Kidney (tissue), 13 donors: ENCODE measurements at regions not wholly inside any gene's neighbourhood (a gene's known extent, or its start where the extent isn't known, plus 50 kb on each side); places are given as distances from the start of the nearest gene placed in this dataset.

Experiments used
- DNase-seq, 5 donors: peaks; one replicate each; pipeline ENCODE4 v3.0.0-alpha.2; 2013 to 2020
- FAIRE-seq: peaks from 2 replicates; lab custom pipeline; 2012; peaks lifted over from hg19 to GRCh38; lab: Jason Lieb, UNC
- H3K27ac ChIP-seq, 2 donors: one replicate each; pipeline ENCODE4 v1.7.0; 2013; ENCODE audit warnings: low read depth in 2 of 2, low read length in 2 of 2, inconsistent platforms in 1 of 2
- H3K27me3 ChIP-seq: one replicate; pipeline ENCODE4 v1.7.1; 2013; ENCODE audit warnings: low read length, inconsistent platforms; ENCODE audit not compliant: control insufficient read depth, insufficient read depth
- H3K36me3 ChIP-seq, 3 donors: one replicate each; pipeline versions ENCODE4 v1.7.0 to v1.7.1; 2013; ENCODE audit warnings: low read length in 3 of 3, control low read depth in 1 of 3, inconsistent platforms in 1 of 3; ENCODE audit not compliant: insufficient read depth in 3 of 3, control insufficient read depth in 2 of 3
- H3K4me1 ChIP-seq, 3 donors: one replicate each; pipeline versions ENCODE4 v1.7.0 to v1.7.1; 2013; ENCODE audit warnings: low read length in 3 of 3, inconsistent platforms in 1 of 3, low read depth in 1 of 3; ENCODE audit not compliant: control insufficient read depth in 2 of 3, insufficient read depth in 2 of 3
- H3K4me3 ChIP-seq, 3 donors: one replicate each; pipeline versions ENCODE4 v1.7.0 to v1.8.1; 2013; ENCODE audit warnings: low read length in 3 of 3, control low read depth in 1 of 3, inconsistent platforms in 1 of 3
- H3K9ac ChIP-seq, 3 donors: one replicate each; pipeline versions ENCODE4 v1.7.0 to v1.7.1; 2013; ENCODE audit warnings: low read length in 3 of 3, control low read depth in 1 of 3, inconsistent platforms in 1 of 3
- H3K9me3 ChIP-seq, 3 donors: one replicate each; pipeline versions ENCODE4 v1.7.0 to v1.7.1; 2013; ENCODE audit warnings: low read length in 3 of 3, control low read depth in 1 of 3, inconsistent platforms in 1 of 3; ENCODE audit not compliant: control insufficient read depth in 2 of 3, insufficient read depth in 1 of 3
- intact Hi-C: fragments of 100-400 bp; cut with DNase I; formaldehyde crosslinking; loops from one replicate; pipeline ENCODE4 v1.11.1; 2022
- TF ChIP-seq, protein P1 (sequence below): IDR thresholded peaks from 3 replicates; pipeline ENCODE4 v1.5.1; 2012; ENCODE audit warnings: mild to moderate bottlenecking, moderate library complexity, borderline replicate concordance; ENCODE audit not compliant: insufficient read depth; ENCODE audit errors: extremely low read depth
- donor health status: control.
- donor health status: control.
- donor health status: control.
- donor health status: control.
- donor health status: control.
- donor health status: DM: yes; HTN: yes; CAD: no.
- donor health status: Normal renal cell carcinoma (clear cell type).

DNA sequence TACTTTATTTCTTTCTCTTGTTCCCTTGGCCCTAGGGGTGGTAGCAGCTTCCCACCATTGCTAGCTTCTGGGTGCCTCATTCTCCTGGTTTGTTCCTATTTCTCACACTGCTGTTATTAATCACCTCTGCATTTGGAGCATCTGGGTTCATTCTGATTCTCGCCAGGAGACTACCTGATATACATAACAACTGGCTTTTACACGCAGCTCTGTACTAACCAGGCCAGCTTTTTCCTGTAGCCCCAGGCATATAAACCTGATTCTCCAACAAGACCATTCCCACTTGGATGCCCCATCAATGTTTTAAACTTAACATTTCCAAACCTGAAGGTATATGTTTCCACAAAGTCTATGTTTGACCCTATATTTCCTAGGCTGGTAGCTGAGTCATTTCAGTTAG, 403.9 kb upstream of the DCC start:
- H3K27me3 ChIP-seq = no peaks in the 10 kb centered on the region
- intact Hi-C loops = no loop called here
- no peak overlapping the region for H3K9ac ChIP-seq
- H3K27ac ChIP-seq = no peak overlapping the region
- no peaks in the 10 kb centered on the region for H3K4me1 ChIP-seq
- DNase-seq = no peak
- no peak overlapping the region for H3K4me3 ChIP-seq
- no peak for FAIRE-seq
- no peaks in the 10 kb centered on the region for H3K9me3 ChIP-seq
- H3K36me3 ChIP-seq = no peaks in the 10 kb centered on the region
- TF ChIP-seq, protein P1, sequence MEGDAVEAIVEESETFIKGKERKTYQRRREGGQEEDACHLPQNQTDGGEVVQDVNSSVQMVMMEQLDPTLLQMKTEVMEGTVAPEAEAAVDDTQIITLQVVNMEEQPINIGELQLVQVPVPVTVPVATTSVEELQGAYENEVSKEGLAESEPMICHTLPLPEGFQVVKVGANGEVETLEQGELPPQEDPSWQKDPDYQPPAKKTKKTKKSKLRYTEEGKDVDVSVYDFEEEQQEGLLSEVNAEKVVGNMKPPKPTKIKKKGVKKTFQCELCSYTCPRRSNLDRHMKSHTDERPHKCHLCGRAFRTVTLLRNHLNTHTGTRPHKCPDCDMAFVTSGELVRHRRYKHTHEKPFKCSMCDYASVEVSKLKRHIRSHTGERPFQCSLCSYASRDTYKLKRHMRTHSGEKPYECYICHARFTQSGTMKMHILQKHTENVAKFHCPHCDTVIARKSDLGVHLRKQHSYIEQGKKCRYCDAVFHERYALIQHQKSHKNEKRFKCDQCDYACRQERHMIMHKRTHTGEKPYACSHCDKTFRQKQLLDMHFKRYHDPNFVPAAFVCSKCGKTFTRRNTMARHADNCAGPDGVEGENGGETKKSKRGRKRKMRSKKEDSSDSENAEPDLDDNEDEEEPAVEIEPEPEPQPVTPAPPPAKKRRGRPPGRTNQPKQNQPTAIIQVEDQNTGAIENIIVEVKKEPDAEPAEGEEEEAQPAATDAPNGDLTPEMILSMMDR = no peak

DNA sequence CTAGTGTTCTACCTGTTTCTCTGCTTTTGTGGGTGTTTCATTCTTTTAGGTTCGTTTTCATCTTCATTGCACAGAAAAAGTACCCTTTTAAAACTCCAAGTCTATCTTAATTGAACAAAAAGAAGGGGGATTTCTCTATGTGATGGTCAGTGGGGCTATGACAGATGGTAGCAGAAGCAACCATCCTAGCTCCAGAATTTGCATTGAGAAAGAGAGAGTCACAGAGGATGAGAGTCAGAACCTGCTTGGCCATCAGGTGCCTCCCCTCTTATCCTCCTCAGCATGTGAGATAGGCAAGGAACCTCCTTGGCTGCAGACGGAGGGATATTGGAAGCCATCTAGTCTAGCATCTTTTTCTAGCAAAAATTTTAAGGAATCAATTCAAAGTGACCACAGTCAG, 398.0 kb upstream of the DCC start:
- no peak for DNase-seq
- H3K36me3 ChIP-seq = no peaks in the 10 kb centered on the region
- no peak overlapping the region for H3K9ac ChIP-seq
- no peaks in the 10 kb centered on the region for H3K4me1 ChIP-seq
- H3K4me3 ChIP-seq = no peak overlapping the region
- TF ChIP-seq, protein P1 = no peak
- H3K9me3 ChIP-seq = no peaks in the 10 kb centered on the region
- intact Hi-C loops = no loop called here
- no peaks in the 10 kb centered on the region for H3K27me3 ChIP-seq
- FAIRE-seq = no peak
- no peak overlapping the region for H3K27ac ChIP-seq

DNA sequence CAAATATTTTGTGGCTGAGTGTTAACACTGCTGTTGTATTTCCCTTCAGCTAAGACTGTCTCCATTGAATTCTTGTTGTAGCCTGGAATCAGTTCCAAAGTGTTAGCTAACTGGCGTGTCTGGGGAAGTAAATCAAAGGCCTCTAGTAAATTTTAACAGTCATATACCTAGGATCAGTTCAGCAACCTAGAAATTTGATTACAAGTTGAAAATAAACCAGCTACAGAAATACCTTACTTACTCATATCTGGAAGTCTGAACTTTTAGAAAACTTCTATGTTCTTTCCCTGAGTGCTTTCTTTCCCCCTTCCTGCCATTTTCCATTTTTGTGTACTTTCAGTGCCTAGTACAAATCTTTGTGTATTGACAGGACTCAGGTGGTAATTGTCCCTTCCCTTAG, 396.7 kb upstream of the DCC start:
- TF ChIP-seq, protein P1 = no peak
- no peaks in the 10 kb centered on the region for H3K9me3 ChIP-seq
- H3K4me1 ChIP-seq = no peaks in the 10 kb centered on the region
- no peaks in the 10 kb centered on the region for H3K27me3 ChIP-seq
- no peak overlapping the region for H3K9ac ChIP-seq
- intact Hi-C loops = no loop called here
- no peak overlapping the region for H3K27ac ChIP-seq
- FAIRE-seq = no peak
- H3K4me3 ChIP-seq = no peak overlapping the region
- no peak for DNase-seq
- H3K36me3 ChIP-seq = no peaks in the 10 kb centered on the region

GRCh38 chr18:51946946-51947345, 393.1 kb upstream of the DCC start:
- TF ChIP-seq, protein P1 = no peak
- FAIRE-seq (no peak), DNase-seq (no peak)
- H3K9me3 ChIP-seq = no peaks in the 10 kb centered on the region
- no peak overlapping the region for H3K4me3 ChIP-seq
- intact Hi-C loops = no loop called here
- no peaks in the 10 kb centered on the region for H3K36me3 ChIP-seq
- no peak overlapping the region for H3K9ac ChIP-seq
- H3K4me1 ChIP-seq = no peaks in the 10 kb centered on the region
- no peaks in the 10 kb centered on the region for H3K27me3 ChIP-seq
- no peak overlapping the region for H3K27ac ChIP-seq
